HG02588 (cell line): ENCODE measurements at regions not wholly inside any gene's neighbourhood (a gene's known extent, or its start where the extent isn't known, plus 50 kb on each side); places are given as distances from the start of the nearest gene placed in this dataset.

Source experiments
- ATAC-seq: cut with Tn5 transposase; IDR thresholded peaks from one replicate; pipeline ENCODE4 v1.9.1; 2021; ENCODE audit warnings: mild to moderate bottlenecking, moderate library complexity; ENCODE audit not compliant: unreplicated experiment

GRCh38 chr6:88558981-88559380 is 392.8 kb upstream of the CNR1 start:
- no peak for ATAC-seq

- ATAC-seq = no peak
These were observed 390.5 kb upstream of the CNR1 start for GRCh38 chr6:88556663-88557062.

- no peak for ATAC-seq
These were observed 382.9 kb upstream of the CNR1 start for GRCh38 chr6:88548891-88549505.

GRCh38 chr6:88547768-88548167 is 381.6 kb upstream of the CNR1 start:
- no peak for ATAC-seq

GRCh38 chr6:88545991-88546390 is 379.8 kb upstream of the CNR1 start:
- ATAC-seq = no peak

GRCh38 chr6:88544986-88545612 is 379.0 kb upstream of the CNR1 start:
- no peak for ATAC-seq

GRCh38 chr6:88539295-88539764 is 373.2 kb upstream of the CNR1 start:
- ATAC-seq = no peak

- ATAC-seq = no peak
These were observed 372.7 kb upstream of the CNR1 start for GRCh38 chr6:88538840-88539239.

GRCh38 chr6:88538130-88538706 is 372.1 kb upstream of the CNR1 start:
- ATAC-seq = no peak

GRCh38 chr6:88536071-88536625 is 370.0 kb upstream of the CNR1 start:
- ATAC-seq = no peak

GRCh38 chr6:88535306-88535705 is 369.2 kb upstream of the CNR1 start:
- no peak for ATAC-seq

- ATAC-seq = no peak
These were observed 366.2 kb upstream of the CNR1 start for GRCh38 chr6:88532241-88532860.

GRCh38 chr6:88529726-88530125 is 363.6 kb upstream of the CNR1 start:
- ATAC-seq = no peak

- no peak for ATAC-seq
These were observed 354.3 kb upstream of the CNR1 start for GRCh38 chr6:88520445-88520844.

GRCh38 chr6:88520017-88520338 is 353.8 kb upstream of the CNR1 start:
- ATAC-seq = no peak

- ATAC-seq = no peak
These were observed 353.3 kb upstream of the CNR1 start for GRCh38 chr6:88519301-88520016.

- ATAC-seq = no peak
These were observed 351.6 kb upstream of the CNR1 start for GRCh38 chr6:88517737-88518136.

GRCh38 chr6:88513920-88514319 is 347.8 kb upstream of the CNR1 start:
- no peak for ATAC-seq

- no peak for ATAC-seq
These were observed 347.3 kb upstream of the CNR1 start for GRCh38 chr6:88513471-88513870.

GRCh38 chr6:88512951-88513350 is 346.8 kb upstream of the CNR1 start:
- ATAC-seq = no peak

- ATAC-seq = no peak
These were observed 336.2 kb upstream of the CNR1 start for GRCh38 chr6:88502391-88502790.
